ENCODE measurements at regions not wholly inside any gene's neighbourhood (a gene's known extent, or its start where the extent isn't known, plus 50 kb on each side); places are given as distances from the start of the nearest gene placed in this dataset.

GRCh38 chr15:46121441-46121840 is 486.6 kb downstream of the SQOR start:
- Mint-ChIP-seq H3K9me3 (ENCODE audit: low read depth) (peaks cover 15% of the 10 kb centered on the region), H3K36me3 (ENCODE audit: insufficient read depth) (peaks cover 3% of the 10 kb centered on the region)
- TF ChIP-seq CTCF (IDR thresholded peaks at IDR 0.05; ENCODE audit: unreplicated experiment), result no peak

GRCh38 chr15:46126581-46126980 is 491.8 kb downstream of the SQOR start:
- no peaks in the 10 kb centered on the region for H3K27me3 Mint-ChIP-seq
- H3K4me3 Mint-ChIP-seq (ENCODE audit: low read depth), result no peak overlapping the region
- H3K27ac Mint-ChIP-seq, result no peak overlapping the region
- DNase-seq (ENCODE audit: low spot score, unreplicated experiment), result no peak
- TF ChIP-seq CTCF (IDR thresholded peaks at IDR 0.05; ENCODE audit: unreplicated experiment), result no peak
- no peaks in the 10 kb centered on the region for H3K4me1 Mint-ChIP-seq (ENCODE audit: low read depth)
- H3K9me3 Mint-ChIP-seq (ENCODE audit: low read depth), result peaks cover 25% of the 10 kb centered on the region
- H3K36me3 Mint-ChIP-seq (ENCODE audit: insufficient read depth), result peaks cover 3% of the 10 kb centered on the region

More at GRCh38 chr15:46121441-46121840, 486.6 kb downstream of the SQOR start:
- Mint-ChIP-seq H3K27me3 (no peaks in the 10 kb centered on the region), H3K4me1 (ENCODE audit: low read depth) (no peaks in the 10 kb centered on the region), H3K4me3 (ENCODE audit: low read depth) (no peak overlapping the region), H3K27ac (no peak overlapping the region)
- DNase-seq (ENCODE audit: low spot score, unreplicated experiment), result no peak

- no peak for TF ChIP-seq CTCF (IDR thresholded peaks at IDR 0.05; ENCODE audit: unreplicated experiment)
- Mint-ChIP-seq H3K9me3 (ENCODE audit: low read depth) (peaks cover 25% of the 10 kb centered on the region), H3K4me3 (ENCODE audit: low read depth) (no peak overlapping the region)
Measured at GRCh38 chr15:46127361-46127874, 492.6 kb downstream of the SQOR start.

GRCh38 chr15:46129145-46129544 is 494.3 kb downstream of the SQOR start:
- Mint-ChIP-seq H3K36me3 (ENCODE audit: insufficient read depth) (no peaks in the 10 kb centered on the region), H3K27ac (no peak overlapping the region), H3K27me3 (no peaks in the 10 kb centered on the region), H3K9me3 (ENCODE audit: low read depth) (peaks cover 10% of the 10 kb centered on the region), H3K4me1 (ENCODE audit: low read depth) (no peaks in the 10 kb centered on the region), H3K4me3 (ENCODE audit: low read depth) (no peak overlapping the region)
- no peak for TF ChIP-seq CTCF (IDR thresholded peaks at IDR 0.05; ENCODE audit: unreplicated experiment)
- DNase-seq (ENCODE audit: low spot score, unreplicated experiment), result no peak

More at GRCh38 chr15:46127361-46127874, 492.6 kb downstream of the SQOR start:
- Mint-ChIP-seq H3K36me3 (ENCODE audit: insufficient read depth) (peaks cover 3% of the 10 kb centered on the region), H3K27me3 (no peaks in the 10 kb centered on the region), H3K27ac (no peak overlapping the region), H3K4me1 (ENCODE audit: low read depth) (no peaks in the 10 kb centered on the region)
- no peak for DNase-seq (ENCODE audit: low spot score, unreplicated experiment)

GRCh38 chr15:46131876-46132275 is 497.0 kb downstream of the SQOR start:
- Mint-ChIP-seq H3K36me3 (ENCODE audit: insufficient read depth) (no peaks in the 10 kb centered on the region), H3K27ac (no peak overlapping the region), H3K4me3 (ENCODE audit: low read depth) (no peak overlapping the region), H3K4me1 (ENCODE audit: low read depth) (no peaks in the 10 kb centered on the region), H3K9me3 (ENCODE audit: low read depth) (peaks cover 19% of the 10 kb centered on the region), H3K27me3 (no peaks in the 10 kb centered on the region)
- TF ChIP-seq CTCF (IDR thresholded peaks at IDR 0.05; ENCODE audit: unreplicated experiment), result no peak
- DNase-seq (ENCODE audit: low spot score, unreplicated experiment), result no peak

Measured in progenitor cell of endocrine pancreas (in vitro differentiated cells).